ENCODE measurements at regions not wholly inside any gene's neighbourhood (a gene's known extent, or its start where the extent isn't known, plus 50 kb on each side); places are given as distances from the start of the nearest gene placed in this dataset.

DNA sequence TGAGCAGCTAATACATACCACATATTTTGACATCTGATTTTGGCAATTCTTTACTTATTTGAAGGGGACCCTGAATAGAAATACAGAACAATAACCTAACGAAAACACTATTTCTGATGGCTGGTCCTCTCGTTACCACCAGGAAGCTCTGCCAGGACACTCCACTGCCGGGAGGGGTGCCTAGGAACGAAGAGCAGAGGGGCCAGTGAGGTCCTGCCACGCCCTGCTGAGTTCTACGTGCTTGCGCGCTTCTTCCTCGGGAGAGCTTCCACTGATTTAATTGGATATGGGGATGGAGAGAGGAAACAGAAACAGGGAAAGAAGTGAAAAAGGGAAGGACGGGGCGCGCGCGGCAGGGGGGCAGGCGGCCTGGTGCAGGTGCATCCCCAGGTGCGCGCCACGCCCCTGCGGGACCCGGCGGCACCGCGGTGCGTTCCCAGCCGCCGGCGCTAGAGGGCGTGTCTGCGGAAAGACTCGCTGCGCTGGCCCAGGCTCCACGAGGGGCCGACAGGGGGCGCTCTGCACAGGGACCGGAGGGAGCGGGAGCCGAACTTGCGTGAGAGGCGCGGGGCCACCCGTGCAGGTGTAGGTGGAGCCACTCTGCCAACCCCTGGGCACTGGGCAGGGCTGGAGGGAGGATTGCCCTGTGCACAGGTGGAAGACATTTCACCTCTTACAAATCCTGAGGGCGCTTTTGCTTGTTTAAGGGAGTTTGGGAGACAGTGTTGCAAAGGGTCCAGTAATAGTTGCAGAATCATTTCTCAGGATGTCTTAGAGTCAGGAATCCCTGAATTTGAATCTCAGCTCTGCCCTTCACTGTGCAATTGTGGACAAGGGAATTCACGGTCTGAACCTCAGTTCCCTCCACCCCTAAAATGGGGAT is 986.3 kb upstream of the TMEM132C start:
- TF ChIP-seq CTCF (IDR thresholded peaks at IDR 0.05; ENCODE audit: insufficient read depth, low read length) (peak; percentile 74), POLR2AphosphoS5 (IDR thresholded peaks at IDR 0.05; ENCODE audit: low read depth) (no peak), REST (IDR thresholded peaks at IDR 0.05; ENCODE audit: insufficient replicate concordance, low read depth) (no peak), SPI1 (IDR thresholded peaks at IDR 0.05; ENCODE audit: borderline replicate concordance, low read depth) (no peak), GABPA (IDR thresholded peaks at IDR 0.05; ENCODE audit: low read depth) (no peak)

Measured in HL-60 (cell line).